GM18526 (cell line): ENCODE measurements at regions not wholly inside any gene's neighbourhood (a gene's known extent, or its start where the extent isn't known, plus 50 kb on each side); places are given as distances from the start of the nearest gene placed in this dataset.

Experiments
- POLR2A ChIP-seq: IDR thresholded peaks from 3 replicates; pipeline ENCODE4 v1.6.1; 2011; ENCODE audit not compliant: insufficient read length; ENCODE audit errors: extremely low read depth

DNA sequence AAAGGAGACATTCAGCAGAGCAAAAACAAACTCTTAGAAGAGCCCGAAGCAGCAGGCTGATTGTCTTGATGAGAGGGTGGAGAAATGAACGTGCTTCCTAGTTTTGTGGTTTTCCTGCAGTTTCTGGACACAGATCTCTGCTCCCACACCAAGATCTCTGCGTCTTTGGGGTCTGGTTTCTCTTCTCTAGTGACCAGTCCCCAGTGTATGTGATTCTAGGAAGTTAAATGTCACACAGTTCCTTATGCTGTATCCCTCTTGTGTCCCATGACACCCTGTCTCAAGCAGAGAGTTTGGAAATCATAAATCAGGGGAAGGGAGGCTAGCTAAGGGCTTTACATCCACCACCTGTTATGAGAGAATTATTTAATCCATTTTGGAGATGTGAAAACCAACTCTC lies 55.4 kb upstream of the KLF14 start:
- no peak for TF ChIP-seq POLR2A

- TF ChIP-seq POLR2A: no peak
These were observed 57.7 kb upstream of the KLF14 start for GRCh38 chr7:130791746-130792145.

GRCh38 chr7:130793855-130794618 lies 60.0 kb upstream of the KLF14 start:
- TF ChIP-seq POLR2A: no peak

DNA sequence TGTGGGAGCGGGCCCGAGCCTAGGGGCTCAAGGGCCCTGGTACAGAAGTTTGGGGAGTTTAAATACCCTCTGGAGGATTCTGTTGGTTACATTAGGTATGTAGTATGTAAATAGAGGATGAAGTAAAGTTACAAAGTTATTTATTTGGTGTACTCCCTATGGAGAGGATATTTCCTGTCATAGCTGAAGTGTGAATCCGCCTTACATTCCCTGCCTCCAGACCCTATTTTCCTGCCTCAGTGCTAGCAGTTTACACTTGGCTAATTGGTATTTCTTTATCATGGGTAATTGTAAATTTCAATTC lies 60.6 kb upstream of the KLF14 start:
- no peak for TF ChIP-seq POLR2A

- TF ChIP-seq POLR2A: no peak
These were observed 69.1 kb upstream of the KLF14 start for GRCh38 chr7:130803127-130803526.

- TF ChIP-seq POLR2A: no peak
These were observed 70.2 kb upstream of the KLF14 start for GRCh38 chr7:130804220-130804619.

DNA sequence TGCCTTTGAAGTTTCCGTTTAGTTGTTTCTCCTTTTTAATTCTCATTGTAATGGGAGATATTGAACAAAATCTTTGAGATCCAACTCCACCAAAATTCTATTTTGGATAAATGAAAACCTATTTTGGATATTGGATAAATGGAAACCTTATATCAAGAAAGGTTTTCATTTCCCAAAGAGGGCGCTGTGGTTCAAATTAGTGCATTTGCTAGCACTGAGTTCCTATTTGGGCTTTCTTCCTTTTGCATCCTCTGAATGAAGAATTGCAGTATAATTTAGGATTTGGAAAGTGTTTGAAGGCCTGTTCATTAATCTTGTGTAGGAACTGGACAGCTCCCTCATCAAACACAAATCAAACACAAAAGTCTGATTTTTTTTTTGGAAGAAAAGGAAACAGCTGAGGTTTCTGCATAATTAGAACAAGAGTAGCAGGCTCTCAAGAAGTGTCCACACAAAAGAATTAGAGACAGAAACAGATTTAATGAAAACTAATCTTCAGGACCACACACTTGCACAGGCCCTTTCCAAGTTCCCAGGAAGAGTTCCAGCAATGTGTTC lies 80.8 kb upstream of the KLF14 start:
- no peak for TF ChIP-seq POLR2A

DNA sequence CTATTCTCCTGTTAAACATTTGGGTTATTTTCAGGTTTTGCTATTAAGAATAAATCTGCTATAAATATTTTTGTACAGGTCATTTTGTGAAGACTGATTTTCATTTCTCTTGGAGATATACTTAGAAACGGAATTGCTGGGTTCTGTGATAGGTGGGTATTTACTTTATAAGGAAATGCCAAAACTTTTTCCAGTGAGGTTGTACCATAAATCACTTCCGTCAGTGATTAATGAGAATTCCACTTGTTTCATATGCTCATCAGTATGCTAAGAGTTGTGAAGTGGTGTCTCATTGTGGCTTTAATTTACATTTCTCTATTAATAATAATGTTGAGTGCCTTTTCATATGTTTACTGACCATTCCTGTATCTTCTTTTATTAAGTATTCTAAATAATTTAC lies 84.0 kb upstream of the KLF14 start:
- TF ChIP-seq POLR2A: no peak

DNA sequence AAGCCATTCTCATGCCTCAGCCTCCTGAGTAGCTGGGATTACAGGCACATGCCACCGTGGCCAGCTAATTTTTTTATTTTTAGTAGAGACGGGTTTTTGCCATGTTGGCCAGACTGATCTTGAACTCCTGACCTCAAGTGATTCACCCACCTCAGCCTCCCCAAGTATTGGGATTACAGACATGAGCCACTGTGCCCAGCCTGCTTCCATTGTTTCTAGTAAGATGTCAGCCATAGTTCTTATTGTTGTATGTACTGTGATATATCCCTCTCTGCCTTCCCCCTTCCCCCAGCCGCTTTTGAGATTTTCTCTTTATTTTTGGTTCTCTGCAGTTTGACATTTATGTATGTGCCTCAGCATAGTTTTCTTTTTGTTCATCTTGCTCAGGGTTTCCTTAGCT lies 87.9 kb upstream of the KLF14 start:
- no peak for TF ChIP-seq POLR2A

DNA sequence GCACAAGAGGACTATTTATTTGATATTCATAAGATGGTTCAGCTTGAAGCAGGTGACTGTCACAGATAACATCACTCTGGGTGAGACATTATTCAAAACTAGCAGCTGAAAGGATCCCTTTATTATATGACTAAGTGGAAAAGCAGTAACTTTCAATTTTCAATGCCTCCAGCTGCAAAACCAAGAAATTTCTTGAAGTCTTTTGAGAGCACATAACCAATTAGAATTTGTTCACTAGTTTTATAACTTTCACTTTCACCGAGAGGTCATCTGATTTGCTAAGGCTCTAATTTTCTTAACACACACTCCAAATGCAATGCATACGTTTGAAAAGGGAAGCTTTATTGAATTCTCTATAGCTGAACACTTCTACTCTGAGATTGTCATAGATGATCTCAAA lies 88.6 kb upstream of the KLF14 start:
- TF ChIP-seq POLR2A: no peak

GRCh38 chr7:130823060-130823459 lies 89.1 kb upstream of the KLF14 start:
- no peak for TF ChIP-seq POLR2A

DNA sequence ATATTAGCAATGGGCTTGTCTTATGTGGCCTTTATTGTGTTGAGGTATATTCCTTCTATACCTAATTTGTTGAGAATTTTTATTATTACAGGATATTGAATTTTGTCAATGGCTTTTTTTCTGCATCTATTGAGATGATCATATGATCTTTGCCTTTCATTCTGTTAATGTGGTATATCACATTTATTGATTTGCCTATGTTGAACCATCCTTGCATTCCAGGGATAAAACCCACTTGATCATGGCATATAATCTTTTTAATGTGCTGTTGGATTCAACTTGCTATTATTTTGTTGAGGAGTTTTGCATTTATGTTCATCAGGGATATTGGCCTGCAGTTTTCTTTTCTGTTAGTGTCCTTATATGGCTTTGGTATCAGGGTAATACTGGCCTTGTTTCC lies 91.8 kb upstream of the KLF14 start:
- no peak for TF ChIP-seq POLR2A

DNA sequence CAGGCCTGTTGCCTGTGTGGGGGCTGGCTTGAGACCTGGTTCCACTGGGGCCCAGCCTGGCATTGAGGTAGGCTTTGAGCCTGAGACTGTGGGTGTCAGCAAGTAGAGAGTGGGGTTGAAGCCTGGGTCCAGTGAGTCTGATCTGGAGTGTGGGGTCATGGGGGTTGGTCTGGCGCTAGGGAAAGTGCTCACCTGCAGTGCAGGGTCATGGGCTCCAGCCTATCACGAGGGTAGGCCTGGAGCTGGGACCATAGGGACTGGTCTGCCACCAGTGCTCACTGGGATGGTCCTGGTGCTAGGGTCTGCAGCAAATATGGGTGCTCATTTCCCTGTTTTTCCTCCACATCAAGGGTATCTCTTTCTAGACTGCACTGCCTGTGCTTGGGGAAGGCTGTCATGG lies 95.4 kb upstream of the KLF14 start:
- TF ChIP-seq POLR2A: no peak

DNA sequence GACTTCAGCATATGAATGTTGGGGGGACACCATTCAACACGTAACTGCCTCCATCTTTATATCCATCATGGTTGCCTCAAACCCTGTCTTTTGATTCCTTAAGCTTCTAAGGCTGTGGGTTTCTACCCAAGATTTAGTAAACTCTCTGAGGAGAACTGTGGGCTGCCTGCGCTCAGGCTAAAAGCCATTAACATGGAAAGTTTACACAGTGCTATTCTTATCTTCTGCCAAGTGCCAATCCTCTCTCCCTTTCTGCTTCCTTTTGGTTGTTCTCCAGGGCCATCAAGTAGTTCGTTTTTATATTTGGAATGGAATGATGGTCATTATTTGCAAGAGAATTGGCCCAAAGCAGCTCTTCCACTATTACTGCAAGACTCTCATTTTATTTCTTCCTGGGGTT lies 97.3 kb upstream of the KLF14 start:
- TF ChIP-seq POLR2A: no peak

DNA sequence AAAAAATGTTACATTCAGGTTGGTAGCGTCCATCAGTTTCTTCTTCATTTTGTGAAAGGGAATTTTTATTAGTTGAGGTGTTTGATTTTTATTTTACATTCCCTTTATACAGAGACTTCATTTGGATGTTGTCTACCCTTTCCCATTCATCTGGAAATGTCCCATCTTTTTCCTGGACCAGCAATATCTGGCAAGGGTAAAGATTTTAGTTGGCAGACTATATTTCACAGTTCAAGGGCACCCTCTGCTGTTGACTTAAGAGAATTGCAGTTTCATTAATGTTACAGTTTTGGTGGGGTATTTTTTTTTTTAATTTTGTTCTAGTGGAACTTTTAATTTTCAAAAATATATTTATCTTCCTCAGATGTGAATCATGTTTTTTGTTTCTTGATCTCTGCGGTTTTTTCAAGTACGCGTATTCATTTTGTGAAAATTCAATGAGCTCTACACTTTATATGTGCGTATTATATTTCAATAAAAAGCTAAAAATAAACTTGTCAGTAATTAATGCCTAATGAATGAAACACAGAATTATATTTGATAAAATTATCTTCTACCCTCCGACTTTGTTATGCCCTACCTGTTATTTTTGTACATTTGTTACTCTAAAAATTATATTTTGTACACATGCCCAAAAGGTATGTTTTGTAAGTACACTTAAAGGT lies 97.9 kb upstream of the KLF14 start:
- no peak for TF ChIP-seq POLR2A

DNA sequence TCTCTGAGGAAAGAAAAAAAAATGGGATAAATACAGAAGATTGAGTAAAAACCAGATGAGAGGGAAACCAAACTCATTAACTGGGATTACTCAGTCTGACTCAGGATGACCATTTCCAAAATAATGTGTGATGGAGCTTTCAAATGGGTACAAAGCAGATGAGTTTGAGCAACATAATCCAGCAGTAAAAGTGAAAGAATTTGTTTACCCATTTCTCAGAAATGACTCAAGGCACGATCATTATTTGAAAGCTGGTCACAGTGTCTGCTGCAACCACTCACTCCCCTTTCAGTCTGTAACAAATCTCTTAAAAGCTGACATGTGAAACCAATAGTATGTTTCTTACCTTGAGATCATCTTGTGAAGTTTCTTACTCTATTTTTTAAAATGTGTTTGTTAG lies 104.7 kb upstream of the KLF14 start:
- TF ChIP-seq POLR2A: no peak

DNA sequence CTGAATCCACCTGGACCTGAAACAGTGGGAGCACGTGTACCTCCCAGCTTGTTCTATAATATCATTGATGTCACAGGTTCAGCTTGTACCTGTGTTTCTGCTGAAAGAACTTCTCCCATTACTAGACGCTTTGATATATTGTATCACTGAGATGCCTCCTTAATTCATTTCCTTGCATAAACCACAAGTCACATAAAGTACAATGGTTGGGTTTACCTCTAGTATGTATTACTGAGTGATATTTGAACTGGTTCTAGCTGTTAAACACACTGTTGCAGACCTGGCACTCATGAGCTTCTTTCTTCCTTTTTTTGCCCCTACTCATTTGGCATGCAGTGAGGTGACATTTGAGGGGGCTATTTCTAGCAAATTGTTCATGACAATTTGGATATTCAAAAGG lies 106.6 kb upstream of the KLF14 start:
- TF ChIP-seq POLR2A: no peak

DNA sequence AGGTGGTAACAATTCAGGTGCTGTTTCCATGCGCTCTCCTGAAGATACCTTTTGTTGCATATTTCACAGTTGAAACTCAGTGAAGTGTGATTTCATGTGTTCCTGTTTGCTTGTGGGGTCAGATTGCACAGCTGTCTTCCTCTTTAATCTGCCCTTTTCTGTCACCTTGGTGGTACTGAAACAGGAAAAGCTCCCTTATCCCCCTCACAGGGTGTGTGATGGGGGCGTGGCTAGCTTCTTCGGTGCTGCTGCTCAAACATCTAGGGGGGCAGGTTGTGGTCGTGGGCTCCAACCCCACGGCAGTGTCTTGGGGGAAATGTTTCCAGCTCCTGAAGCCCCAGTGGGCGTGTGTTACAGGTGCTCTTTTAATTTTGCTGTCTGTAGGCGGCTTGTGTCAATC lies 107.4 kb upstream of the KLF14 start:
- no peak for TF ChIP-seq POLR2A

GRCh38 chr7:130843703-130844102 lies 109.7 kb upstream of the KLF14 start:
- TF ChIP-seq POLR2A: no peak
